ENCODE measurements at regions not wholly inside any gene's neighbourhood (a gene's known extent, or its start where the extent isn't known, plus 50 kb on each side); places are given as distances from the start of the nearest gene placed in this dataset.
"Not testable (repeated sequence)": the region's sequence is repeated elsewhere in the genome, so short reads cannot be mapped to it uniquely, and the experiment has no call there.

GRCh38 chr13:18822655-18823639 is 358.7 kb downstream of the TUBA3C start:
- H3F3A ChIP-seq (ENCODE audit: insufficient read depth, low read length); H3K27me3 ChIP-seq (ENCODE audit: insufficient read depth, low read length); H3K9ac ChIP-seq (ENCODE audit: low read length); H4K20me1 ChIP-seq (ENCODE audit: insufficient read depth, low read length); H3K36me3 ChIP-seq (ENCODE audit: insufficient read depth, low read length); H3K79me2 ChIP-seq (ENCODE audit: insufficient read depth, low read length); H3K27ac ChIP-seq (ENCODE audit: low read depth, low read length, poor library complexity, severe bottlenecking); H3K9me3 ChIP-seq (ENCODE audit: low read length); H3K4me3 ChIP-seq (ENCODE audit: low read depth, low read length, poor library complexity, severe bottlenecking); H3K4me2 ChIP-seq (ENCODE audit: low read length); H3K4me1 ChIP-seq (ENCODE audit: insufficient read depth, low read length, severe bottlenecking); H2AFZ ChIP-seq (ENCODE audit: low read length); H3K9me2 ChIP-seq (ENCODE audit: low read depth, low read length): not testable (repeated sequence)

- H2AFZ ChIP-seq (ENCODE audit: low read length); H3K9me2 ChIP-seq (ENCODE audit: low read depth, low read length); H3K9ac ChIP-seq (ENCODE audit: low read length): not testable (repeated sequence)
These were observed 407.6 kb downstream of the TUBA3C start for GRCh38 chr13:18773988-18774387.

DNA sequence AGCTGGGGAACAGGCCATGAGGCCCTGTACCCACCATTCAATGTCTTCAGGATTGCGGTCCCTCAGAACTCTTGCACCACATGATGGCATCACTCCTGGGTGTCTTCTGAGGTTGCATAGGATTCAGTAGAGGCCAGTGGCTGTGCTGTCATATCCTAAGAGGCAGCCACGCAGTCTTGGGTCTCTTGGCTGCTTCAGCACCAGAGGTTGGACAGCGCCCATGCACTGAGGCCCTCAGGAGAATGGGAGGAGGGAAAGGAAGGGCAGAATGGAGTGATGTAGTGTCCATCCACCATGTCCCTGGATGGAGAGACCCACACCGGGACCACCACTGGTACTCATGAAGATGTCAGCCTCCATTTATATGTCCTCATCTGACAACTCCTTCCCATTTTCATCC is 439.9 kb downstream of the TUBA3C start:
- H3K79me2 ChIP-seq (ENCODE audit: insufficient read depth, low read length); H4K20me1 ChIP-seq (ENCODE audit: insufficient read depth, low read length); H3K27me3 ChIP-seq (ENCODE audit: insufficient read depth, low read length); H3K9me2 ChIP-seq (ENCODE audit: low read depth, low read length); H3F3A ChIP-seq (ENCODE audit: insufficient read depth, low read length); H3K4me1 ChIP-seq (ENCODE audit: insufficient read depth, low read length, severe bottlenecking); H3K9me3 ChIP-seq (ENCODE audit: low read length); H3K9ac ChIP-seq (ENCODE audit: low read length); H3K27ac ChIP-seq (ENCODE audit: low read depth, low read length, poor library complexity, severe bottlenecking); H3K4me3 ChIP-seq (ENCODE audit: low read depth, low read length, poor library complexity, severe bottlenecking); H3K36me3 ChIP-seq (ENCODE audit: insufficient read depth, low read length); H3K4me2 ChIP-seq (ENCODE audit: low read length); H2AFZ ChIP-seq (ENCODE audit: low read length): not testable (repeated sequence)

More at GRCh38 chr13:18773988-18774387, 407.6 kb downstream of the TUBA3C start:
- not testable (repeated sequence) for H4K20me1 ChIP-seq (ENCODE audit: insufficient read depth, low read length); H3K36me3 ChIP-seq (ENCODE audit: insufficient read depth, low read length); H3K79me2 ChIP-seq (ENCODE audit: insufficient read depth, low read length); H3K27ac ChIP-seq (ENCODE audit: low read depth, low read length, poor library complexity, severe bottlenecking); H3K9me3 ChIP-seq (ENCODE audit: low read length); H3K27me3 ChIP-seq (ENCODE audit: insufficient read depth, low read length); H3F3A ChIP-seq (ENCODE audit: insufficient read depth, low read length); H3K4me3 ChIP-seq (ENCODE audit: low read depth, low read length, poor library complexity, severe bottlenecking); H3K4me1 ChIP-seq (ENCODE audit: insufficient read depth, low read length, severe bottlenecking); H3K4me2 ChIP-seq (ENCODE audit: low read length)
- peak; percentile 44 for TF ChIP-seq CTCF (IDR thresholded peaks at IDR 0.05; ENCODE audit: low read length)

- TF ChIP-seq EZH2 (IDR thresholded peaks at IDR 0.05; ENCODE audit: borderline replicate concordance, low read length): no peak
- no peak for TF ChIP-seq CTCF (IDR thresholded peaks at IDR 0.05; ENCODE audit: low read length)
- Histone ChIP-seq H3F3A (ENCODE audit: insufficient read depth, low read length) (no peaks in the 10 kb centered on the region), H3K9me3 (ENCODE audit: low read length) (no peaks in the 10 kb centered on the region), H4K20me1 (ENCODE audit: insufficient read depth, low read length) (no peaks in the 10 kb centered on the region), H3K9ac (ENCODE audit: low read length) (no peak overlapping the region), H3K36me3 (ENCODE audit: insufficient read depth, low read length) (no peaks in the 10 kb centered on the region), H3K9me2 (ENCODE audit: low read depth, low read length) (no peaks in the 10 kb centered on the region), H3K4me1 (ENCODE audit: insufficient read depth, low read length, severe bottlenecking) (no peaks in the 10 kb centered on the region), H3K27ac (ENCODE audit: low read depth, low read length, poor library complexity, severe bottlenecking) (no peak overlapping the region), H3K4me2 (ENCODE audit: low read length) (no peak overlapping the region), H2AFZ (ENCODE audit: low read length) (no peak overlapping the region), H3K27me3 (ENCODE audit: insufficient read depth, low read length) (no peaks in the 10 kb centered on the region), H3K79me2 (ENCODE audit: insufficient read depth, low read length) (no peaks in the 10 kb centered on the region), H3K4me3 (ENCODE audit: low read depth, low read length, poor library complexity, severe bottlenecking) (no peak overlapping the region)
These were observed 442.3 kb downstream of the TUBA3C start for GRCh38 chr13:18739310-18739709.

- not testable (repeated sequence) for H3K79me2 ChIP-seq (ENCODE audit: insufficient read depth, low read length); H3K4me2 ChIP-seq (ENCODE audit: low read length); H2AFZ ChIP-seq (ENCODE audit: low read length); H3K4me3 ChIP-seq (ENCODE audit: low read depth, low read length, poor library complexity, severe bottlenecking); H3K9ac ChIP-seq (ENCODE audit: low read length); H3K27me3 ChIP-seq (ENCODE audit: insufficient read depth, low read length); H3K9me3 ChIP-seq (ENCODE audit: low read length); H3K9me2 ChIP-seq (ENCODE audit: low read depth, low read length); H4K20me1 ChIP-seq (ENCODE audit: insufficient read depth, low read length); H3K27ac ChIP-seq (ENCODE audit: low read depth, low read length, poor library complexity, severe bottlenecking); H3F3A ChIP-seq (ENCODE audit: insufficient read depth, low read length); H3K36me3 ChIP-seq (ENCODE audit: insufficient read depth, low read length); H3K4me1 ChIP-seq (ENCODE audit: insufficient read depth, low read length, severe bottlenecking)
These were observed 443.5 kb downstream of the TUBA3C start for GRCh38 chr13:18738086-18738485.

DNA sequence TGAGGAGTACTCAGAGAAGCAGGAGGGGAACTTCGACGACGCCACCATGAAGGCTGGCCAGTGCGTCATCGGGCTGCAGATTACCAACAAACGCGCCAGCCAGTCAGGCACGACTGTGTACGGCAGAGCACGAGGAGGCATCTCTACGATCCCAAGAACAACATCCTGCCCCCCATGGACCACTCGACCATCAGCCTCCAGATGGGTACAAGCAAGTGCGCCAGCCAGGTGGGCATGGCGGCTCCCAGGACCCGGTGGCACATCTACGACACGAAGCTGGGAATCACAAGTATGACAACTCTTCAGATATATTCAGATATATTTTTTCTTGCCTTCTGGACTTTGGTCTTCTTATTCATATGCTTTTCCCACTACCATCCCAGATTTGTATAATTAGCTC is 454.5 kb downstream of the TUBA3C start:
- not testable (repeated sequence) for H3K27ac ChIP-seq (ENCODE audit: low read depth, low read length, poor library complexity, severe bottlenecking)

More for the DNA sequence above, 454.5 kb downstream of the TUBA3C start:
- H3K79me2 ChIP-seq (ENCODE audit: insufficient read depth, low read length); H3K27me3 ChIP-seq (ENCODE audit: insufficient read depth, low read length); H3K4me1 ChIP-seq (ENCODE audit: insufficient read depth, low read length, severe bottlenecking); H3K9me3 ChIP-seq (ENCODE audit: low read length); H4K20me1 ChIP-seq (ENCODE audit: insufficient read depth, low read length); H3F3A ChIP-seq (ENCODE audit: insufficient read depth, low read length); H3K4me3 ChIP-seq (ENCODE audit: low read depth, low read length, poor library complexity, severe bottlenecking); H3K9me2 ChIP-seq (ENCODE audit: low read depth, low read length); H2AFZ ChIP-seq (ENCODE audit: low read length); H3K4me2 ChIP-seq (ENCODE audit: low read length); H3K36me3 ChIP-seq (ENCODE audit: insufficient read depth, low read length); H3K9ac ChIP-seq (ENCODE audit: low read length): not testable (repeated sequence)
